ENCODE measurements at regions not wholly inside any gene's neighbourhood (a gene's known extent, or its start where the extent isn't known, plus 50 kb on each side); places are given as distances from the start of the nearest gene placed in this dataset.

DNA sequence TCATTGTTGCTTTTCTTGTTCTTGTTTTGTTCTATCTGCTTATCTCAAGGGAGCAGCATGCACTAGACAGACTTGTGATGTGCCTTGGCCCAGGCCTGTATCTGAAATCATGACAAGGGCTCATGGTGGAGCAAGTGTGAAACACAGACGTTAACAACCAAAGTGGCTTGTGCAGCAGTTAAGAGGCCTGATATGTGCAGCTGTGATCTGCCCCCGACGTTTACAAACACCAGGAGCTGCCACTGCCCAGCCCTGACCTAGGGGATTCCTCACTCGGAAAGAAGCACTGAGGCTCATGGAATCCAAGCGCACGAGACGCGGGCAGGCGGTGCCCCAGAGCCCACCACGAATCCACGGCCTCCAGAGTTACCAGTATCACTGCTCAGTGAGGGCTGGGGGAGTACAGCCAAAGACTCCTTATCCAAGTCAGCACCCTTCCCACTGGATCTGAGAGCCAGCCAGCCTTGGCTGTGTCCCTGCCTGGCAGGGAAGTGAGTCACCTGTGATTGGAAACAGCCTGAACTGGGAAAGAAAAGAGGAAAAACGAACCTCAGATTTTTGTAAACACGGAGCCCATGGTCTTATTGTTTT, 62.3 kb upstream of the SNTG2 start:
- POLR2A ChIA-PET, result no interaction called here
- peaks cover 0 to 4% of the 10 kb centered on the region in 2 experiments; a peak in 2 of 4 replicates for H3K4me1 ChIP-seq (ENCODE audit: control insufficient read depth in 1 of 2, insufficient read depth in 2 of 2, low read depth in 1 of 2, low read length in 1 of 2)
- no peaks in the 10 kb centered on the region for H3K79me2 ChIP-seq (ENCODE audit: insufficient read depth)

More for the DNA sequence above, 62.3 kb upstream of the SNTG2 start:
- TF ChIP-seq FOXJ3 (CRISPR knock-in tag; IDR thresholded peaks at IDR 0.05), result no peak
- TF ChIP-seq NRF1 (IDR thresholded peaks at IDR 0.05; ENCODE audit: low read depth, low read length), result no peak
- no peak for TF ChIP-seq YY1 (IDR thresholded peaks at IDR 0.05; ENCODE audit: low read depth)
- TF ChIP-seq, protein P1, sequence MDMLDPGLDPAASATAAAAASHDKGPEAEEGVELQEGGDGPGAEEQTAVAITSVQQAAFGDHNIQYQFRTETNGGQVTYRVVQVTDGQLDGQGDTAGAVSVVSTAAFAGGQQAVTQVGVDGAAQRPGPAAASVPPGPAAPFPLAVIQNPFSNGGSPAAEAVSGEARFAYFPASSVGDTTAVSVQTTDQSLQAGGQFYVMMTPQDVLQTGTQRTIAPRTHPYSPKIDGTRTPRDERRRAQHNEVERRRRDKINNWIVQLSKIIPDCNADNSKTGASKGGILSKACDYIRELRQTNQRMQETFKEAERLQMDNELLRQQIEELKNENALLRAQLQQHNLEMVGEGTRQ (IDR thresholded peaks at IDR 0.05; ENCODE audit: borderline replicate concordance, low read depth, low read length), result no peak
- no peak for TF ChIP-seq MXI1 (IDR thresholded peaks at IDR 0.05; ENCODE audit: low read depth, low read length)
- no peak for TF ChIP-seq EP300 (IDR thresholded peaks at IDR 0.05; ENCODE audit: borderline replicate concordance in 1 of 2, low read depth in 1 of 2, low read length in 1 of 2)
- TF ChIP-seq, protein P2, sequence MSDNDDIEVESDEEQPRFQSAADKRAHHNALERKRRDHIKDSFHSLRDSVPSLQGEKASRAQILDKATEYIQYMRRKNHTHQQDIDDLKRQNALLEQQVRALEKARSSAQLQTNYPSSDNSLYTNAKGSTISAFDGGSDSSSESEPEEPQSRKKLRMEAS (IDR thresholded peaks at IDR 0.05; ENCODE audit: low read depth), result no peak
- TF ChIP-seq FOXM1 (IDR thresholded peaks at IDR 0.05; ENCODE audit: low read depth), result no peak
- TF ChIP-seq TCF12 (IDR thresholded peaks at IDR 0.05), result no peak
- TF ChIP-seq SMC3 (IDR thresholded peaks at IDR 0.05; ENCODE audit: low read depth, low read length), result no peak
- TF ChIP-seq, protein P3, sequence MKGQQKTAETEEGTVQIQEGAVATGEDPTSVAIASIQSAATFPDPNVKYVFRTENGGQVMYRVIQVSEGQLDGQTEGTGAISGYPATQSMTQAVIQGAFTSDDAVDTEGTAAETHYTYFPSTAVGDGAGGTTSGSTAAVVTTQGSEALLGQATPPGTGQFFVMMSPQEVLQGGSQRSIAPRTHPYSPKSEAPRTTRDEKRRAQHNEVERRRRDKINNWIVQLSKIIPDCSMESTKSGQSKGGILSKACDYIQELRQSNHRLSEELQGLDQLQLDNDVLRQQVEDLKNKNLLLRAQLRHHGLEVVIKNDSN (IDR thresholded peaks at IDR 0.05; ENCODE audit: borderline replicate concordance, low read depth), result no peak
- TF ChIP-seq, protein P4, sequence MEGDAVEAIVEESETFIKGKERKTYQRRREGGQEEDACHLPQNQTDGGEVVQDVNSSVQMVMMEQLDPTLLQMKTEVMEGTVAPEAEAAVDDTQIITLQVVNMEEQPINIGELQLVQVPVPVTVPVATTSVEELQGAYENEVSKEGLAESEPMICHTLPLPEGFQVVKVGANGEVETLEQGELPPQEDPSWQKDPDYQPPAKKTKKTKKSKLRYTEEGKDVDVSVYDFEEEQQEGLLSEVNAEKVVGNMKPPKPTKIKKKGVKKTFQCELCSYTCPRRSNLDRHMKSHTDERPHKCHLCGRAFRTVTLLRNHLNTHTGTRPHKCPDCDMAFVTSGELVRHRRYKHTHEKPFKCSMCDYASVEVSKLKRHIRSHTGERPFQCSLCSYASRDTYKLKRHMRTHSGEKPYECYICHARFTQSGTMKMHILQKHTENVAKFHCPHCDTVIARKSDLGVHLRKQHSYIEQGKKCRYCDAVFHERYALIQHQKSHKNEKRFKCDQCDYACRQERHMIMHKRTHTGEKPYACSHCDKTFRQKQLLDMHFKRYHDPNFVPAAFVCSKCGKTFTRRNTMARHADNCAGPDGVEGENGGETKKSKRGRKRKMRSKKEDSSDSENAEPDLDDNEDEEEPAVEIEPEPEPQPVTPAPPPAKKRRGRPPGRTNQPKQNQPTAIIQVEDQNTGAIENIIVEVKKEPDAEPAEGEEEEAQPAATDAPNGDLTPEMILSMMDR (IDR thresholded peaks at IDR 0.05), result no peak
- no peak for TF ChIP-seq MEF2A (IDR thresholded peaks at IDR 0.05; ENCODE audit: borderline replicate concordance, low read depth)
- no peak for TF ChIP-seq SIN3A (IDR thresholded peaks at IDR 0.05; ENCODE audit: borderline replicate concordance, low read depth, low read length)
- TF ChIP-seq, protein P5, sequence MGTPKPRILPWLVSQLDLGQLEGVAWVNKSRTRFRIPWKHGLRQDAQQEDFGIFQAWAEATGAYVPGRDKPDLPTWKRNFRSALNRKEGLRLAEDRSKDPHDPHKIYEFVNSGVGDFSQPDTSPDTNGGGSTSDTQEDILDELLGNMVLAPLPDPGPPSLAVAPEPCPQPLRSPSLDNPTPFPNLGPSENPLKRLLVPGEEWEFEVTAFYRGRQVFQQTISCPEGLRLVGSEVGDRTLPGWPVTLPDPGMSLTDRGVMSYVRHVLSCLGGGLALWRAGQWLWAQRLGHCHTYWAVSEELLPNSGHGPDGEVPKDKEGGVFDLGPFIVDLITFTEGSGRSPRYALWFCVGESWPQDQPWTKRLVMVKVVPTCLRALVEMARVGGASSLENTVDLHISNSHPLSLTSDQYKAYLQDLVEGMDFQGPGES (IDR thresholded peaks at IDR 0.05; ENCODE audit: low read depth, low read length), result no peak
- no peak for TF ChIP-seq FOSL2 (IDR thresholded peaks at IDR 0.05; ENCODE audit: borderline replicate concordance, low read depth)
- TF ChIP-seq GATA2 (CRISPR knock-in tag; IDR thresholded peaks at IDR 0.05), result no peak
- no peak for TF ChIP-seq RFX5 (IDR thresholded peaks at IDR 0.05; ENCODE audit: low read length)
- Histone ChIP-seq H3K27me3 (ENCODE audit: insufficient read depth) (no peaks in the 10 kb centered on the region), H2AFZ (ENCODE audit: low read depth) (no peak overlapping the region), H4K20me1 (ENCODE audit: insufficient read depth) (no peaks in the 10 kb centered on the region), H3K9me2 (no peaks in the 10 kb centered on the region), H3K36me3 (replicated peaks in 1 of 2; ENCODE audit: control insufficient read depth in 1 of 2, insufficient read depth in 2 of 2, low read length in 1 of 2) (no peaks in the 10 kb centered on the region), H3F3A (replicated peaks; ENCODE audit: insufficient read depth) (no peaks in the 10 kb centered on the region), H3K27ac (ENCODE audit: low read depth in 2 of 2, low read length in 1 of 2) (no peak overlapping the region), H3K9ac (no peak overlapping the region), H3K4me3 (ENCODE audit: low read depth in 2 of 2, low read length in 1 of 2) (no peak overlapping the region), H3K4me2 (no peak overlapping the region), H3K9me3 (no peaks in the 10 kb centered on the region)
- no peak for DNase-seq
- CTCF ChIA-PET, result no interaction called here
- WGBS (ENCODE audit: low lambda C conversion rate), result 55% methylated on average over 13 of the region's 13 CpGs
